ENCODE measurements at regions not wholly inside any gene's neighbourhood (a gene's known extent, or its start where the extent isn't known, plus 50 kb on each side); places are given as distances from the start of the nearest gene placed in this dataset.

DNA sequence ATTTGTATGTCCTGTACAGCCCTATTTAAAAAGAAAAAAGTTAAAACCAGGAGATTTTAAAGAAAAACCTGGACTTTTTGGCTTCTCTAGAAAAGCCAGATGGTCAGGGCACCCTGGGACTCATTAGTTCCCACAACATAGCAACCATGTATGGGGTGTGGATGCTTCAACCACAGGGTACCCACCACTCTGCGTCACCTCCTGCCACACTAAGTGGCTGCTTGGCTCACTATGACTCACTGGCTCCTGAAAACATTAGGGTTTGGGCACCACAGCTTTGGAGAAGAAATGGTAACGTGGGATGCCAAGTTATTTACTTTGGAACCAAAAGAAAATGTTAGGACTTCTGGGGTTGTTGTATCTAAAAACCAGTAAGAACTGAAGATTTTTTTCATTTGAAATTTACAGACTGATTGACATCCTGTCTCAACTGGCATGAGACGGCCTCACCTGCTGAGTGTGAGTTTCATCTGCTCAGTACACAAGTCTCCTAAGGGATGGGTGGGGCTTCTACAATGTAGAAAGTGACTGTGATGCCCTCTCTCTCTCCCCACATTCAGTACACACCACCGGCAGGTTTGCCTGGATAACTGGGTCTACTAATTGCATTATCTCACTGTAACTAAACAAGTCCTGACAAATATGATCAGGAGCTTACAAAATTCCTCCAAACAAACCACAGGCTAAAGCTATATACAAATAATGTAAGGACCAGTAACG lies 103.9 kb downstream of the ESM1 start:
- TF ChIP-seq, protein P1, sequence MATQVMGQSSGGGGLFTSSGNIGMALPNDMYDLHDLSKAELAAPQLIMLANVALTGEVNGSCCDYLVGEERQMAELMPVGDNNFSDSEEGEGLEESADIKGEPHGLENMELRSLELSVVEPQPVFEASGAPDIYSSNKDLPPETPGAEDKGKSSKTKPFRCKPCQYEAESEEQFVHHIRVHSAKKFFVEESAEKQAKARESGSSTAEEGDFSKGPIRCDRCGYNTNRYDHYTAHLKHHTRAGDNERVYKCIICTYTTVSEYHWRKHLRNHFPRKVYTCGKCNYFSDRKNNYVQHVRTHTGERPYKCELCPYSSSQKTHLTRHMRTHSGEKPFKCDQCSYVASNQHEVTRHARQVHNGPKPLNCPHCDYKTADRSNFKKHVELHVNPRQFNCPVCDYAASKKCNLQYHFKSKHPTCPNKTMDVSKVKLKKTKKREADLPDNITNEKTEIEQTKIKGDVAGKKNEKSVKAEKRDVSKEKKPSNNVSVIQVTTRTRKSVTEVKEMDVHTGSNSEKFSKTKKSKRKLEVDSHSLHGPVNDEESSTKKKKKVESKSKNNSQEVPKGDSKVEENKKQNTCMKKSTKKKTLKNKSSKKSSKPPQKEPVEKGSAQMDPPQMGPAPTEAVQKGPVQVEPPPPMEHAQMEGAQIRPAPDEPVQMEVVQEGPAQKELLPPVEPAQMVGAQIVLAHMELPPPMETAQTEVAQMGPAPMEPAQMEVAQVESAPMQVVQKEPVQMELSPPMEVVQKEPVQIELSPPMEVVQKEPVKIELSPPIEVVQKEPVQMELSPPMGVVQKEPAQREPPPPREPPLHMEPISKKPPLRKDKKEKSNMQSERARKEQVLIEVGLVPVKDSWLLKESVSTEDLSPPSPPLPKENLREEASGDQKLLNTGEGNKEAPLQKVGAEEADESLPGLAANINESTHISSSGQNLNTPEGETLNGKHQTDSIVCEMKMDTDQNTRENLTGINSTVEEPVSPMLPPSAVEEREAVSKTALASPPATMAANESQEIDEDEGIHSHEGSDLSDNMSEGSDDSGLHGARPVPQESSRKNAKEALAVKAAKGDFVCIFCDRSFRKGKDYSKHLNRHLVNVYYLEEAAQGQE (IDR thresholded peaks at IDR 0.05; ENCODE audit: insufficient read depth in 1 of 2, low read depth in 2 of 2, low read length in 2 of 2), result no peak
- TF ChIP-seq FOXP2 (optimal IDR thresholded peaks at IDR 0.05; ENCODE audit: borderline replicate concordance, extremely low read depth, extremely low read length, insufficient read depth) (no peak), TAF1 (IDR thresholded peaks at IDR 0.05; ENCODE audit: borderline replicate concordance, insufficient read depth, low read length) (no peak), POLR2AphosphoS5 (IDR thresholded peaks at IDR 0.05; ENCODE audit: low read depth, low read length) (no peak), SIN3A (IDR thresholded peaks at IDR 0.05; ENCODE audit: borderline replicate concordance, insufficient read depth, low read length) (no peak)

DNA sequence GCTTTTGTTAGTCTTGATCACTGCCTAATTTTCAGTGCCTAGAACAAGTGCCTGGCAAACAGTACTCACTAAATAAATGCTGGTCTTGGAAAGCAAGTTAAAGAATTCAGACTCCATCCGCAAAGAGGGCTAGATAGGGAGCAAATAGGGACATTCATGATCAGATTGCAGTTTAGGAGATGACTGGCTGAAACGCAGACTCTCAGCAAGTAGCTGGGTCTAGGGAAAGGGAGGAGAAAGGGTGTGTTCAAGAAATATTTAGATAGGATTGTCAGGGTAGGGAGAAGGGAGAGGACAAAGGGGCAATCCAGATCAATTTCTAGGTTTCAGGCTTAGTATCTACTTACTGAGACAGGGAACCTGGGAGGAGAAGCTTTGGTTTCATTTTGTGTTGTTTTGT lies 108.4 kb downstream of the ESM1 start:
- TF ChIP-seq, protein P1 (IDR thresholded peaks at IDR 0.05; ENCODE audit: insufficient read depth in 1 of 2, low read depth in 2 of 2, low read length in 2 of 2), result no peak

DNA sequence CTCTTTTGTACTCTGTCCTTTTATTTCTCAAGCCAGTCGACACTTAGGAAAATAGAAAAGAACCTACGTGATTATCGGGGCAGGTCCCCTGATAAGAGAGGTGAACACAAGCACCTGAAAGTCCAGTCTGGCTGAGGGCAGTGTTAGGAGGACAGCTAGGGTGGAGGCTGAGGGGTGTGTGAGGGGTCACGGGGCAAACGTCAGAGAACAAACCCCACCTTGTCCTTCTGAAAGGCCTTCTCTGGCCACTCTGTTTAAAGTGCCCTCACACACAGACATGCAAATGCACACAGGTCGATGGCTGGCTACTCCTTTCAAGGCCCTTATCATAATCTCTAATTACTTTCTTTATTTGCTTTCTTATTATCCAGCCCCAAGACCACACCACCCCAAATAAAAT lies 108.8 kb downstream of the ESM1 start:
- TF ChIP-seq, protein P1 (IDR thresholded peaks at IDR 0.05; ENCODE audit: insufficient read depth in 1 of 2, low read depth in 2 of 2, low read length in 2 of 2), result no peak
- TF ChIP-seq TAF1 (IDR thresholded peaks at IDR 0.05; ENCODE audit: borderline replicate concordance, insufficient read depth, low read length) (no peak), FOXP2 (optimal IDR thresholded peaks at IDR 0.05; ENCODE audit: borderline replicate concordance, extremely low read depth, extremely low read length, insufficient read depth) (no peak), SIN3A (IDR thresholded peaks at IDR 0.05; ENCODE audit: borderline replicate concordance, insufficient read depth, low read length) (no peak), POLR2AphosphoS5 (IDR thresholded peaks at IDR 0.05; ENCODE audit: low read depth, low read length) (no peak)

DNA sequence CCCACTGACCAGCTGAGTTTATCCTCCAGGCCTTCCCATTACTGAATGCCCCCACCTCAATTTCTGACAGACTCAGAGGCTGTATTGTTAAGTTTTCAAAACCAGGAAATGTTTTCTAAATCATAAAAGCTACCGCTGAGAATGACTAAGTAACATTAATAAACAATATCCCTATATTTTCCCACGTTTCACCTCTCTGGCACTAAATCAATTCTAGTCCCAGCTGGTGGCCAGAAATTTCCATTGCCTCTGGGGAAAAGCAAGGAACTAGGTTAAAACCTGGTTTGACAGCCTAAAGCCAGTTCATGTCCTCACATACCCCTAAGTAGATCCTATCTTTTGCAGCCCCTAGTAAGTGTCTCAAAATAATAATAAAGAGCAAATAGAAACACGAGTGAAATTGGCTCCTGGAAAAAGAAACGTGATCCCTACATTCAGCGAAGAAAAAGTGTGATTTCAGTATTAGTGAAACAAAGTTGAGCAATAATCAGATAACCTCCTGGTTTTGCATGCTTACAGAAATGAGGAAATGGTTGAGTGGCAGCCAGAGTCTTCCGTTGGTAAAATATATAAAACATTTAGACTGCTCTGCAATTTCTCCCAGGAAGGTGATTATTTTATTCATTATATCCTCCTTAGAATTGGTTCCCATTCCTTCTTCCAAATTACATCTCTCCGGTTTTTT lies 110.9 kb downstream of the ESM1 start:
- TF ChIP-seq SIN3A (IDR thresholded peaks at IDR 0.05; ENCODE audit: borderline replicate concordance, insufficient read depth, low read length) (no peak), POLR2AphosphoS5 (IDR thresholded peaks at IDR 0.05; ENCODE audit: low read depth, low read length) (no peak), FOXP2 (optimal IDR thresholded peaks at IDR 0.05; ENCODE audit: borderline replicate concordance, extremely low read depth, extremely low read length, insufficient read depth) (no peak), TAF1 (IDR thresholded peaks at IDR 0.05; ENCODE audit: borderline replicate concordance, insufficient read depth, low read length) (no peak)
- TF ChIP-seq, protein P1 (IDR thresholded peaks at IDR 0.05; ENCODE audit: insufficient read depth in 1 of 2, low read depth in 2 of 2, low read length in 2 of 2), result no peak

Measured in PFSK-1 (cell line).